NK-92 (cell line): ENCODE measurements at regions not wholly inside any gene's neighbourhood (a gene's known extent, or its start where the extent isn't known, plus 50 kb on each side); places are given as distances from the start of the nearest gene placed in this dataset.

ENCODE experiments used
- DNase-seq: peaks from one replicate; lab custom pipeline; 2025; ENCODE audit not compliant: unreplicated experiment; lab: John Stamatoyannopoulos, UW

- DNase-seq = no peak
Measured at GRCh38 chr2:129071531-129071930, 752.9 kb upstream of the HS6ST1 start.

DNA sequence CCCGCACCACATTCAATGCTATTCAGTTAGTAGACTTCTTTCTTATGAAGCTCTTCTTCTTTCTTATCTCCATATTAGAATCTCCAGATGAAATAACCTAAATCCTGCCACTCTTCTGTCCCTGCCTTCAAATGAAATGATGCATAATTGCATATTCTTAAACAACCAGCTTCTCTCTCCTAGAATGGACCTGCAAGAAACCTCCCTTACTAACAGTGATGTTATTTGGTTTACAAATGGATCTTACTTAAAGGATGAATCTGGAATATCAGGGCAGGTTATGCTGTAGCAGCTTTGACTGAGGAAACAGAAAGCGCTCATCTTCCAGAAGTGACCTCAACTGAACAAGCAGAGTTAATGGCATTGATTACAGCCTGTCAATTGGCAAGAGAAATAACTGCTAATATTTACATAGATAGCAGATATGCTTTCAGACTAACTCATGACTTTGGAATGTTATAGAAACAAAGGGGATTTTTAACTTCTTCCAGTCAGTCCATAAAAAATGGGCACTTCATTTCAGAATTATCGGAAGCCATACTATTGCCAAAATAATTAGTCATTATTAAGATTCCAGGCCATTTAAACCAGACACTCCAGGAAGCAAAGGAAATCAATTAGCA, 755.7 kb upstream of the HS6ST1 start:
- no peak for DNase-seq

- no peak for DNase-seq
Measured at GRCh38 chr2:129078548-129078947, 759.9 kb upstream of the HS6ST1 start.

GRCh38 chr2:129080715-129081476, 762.2 kb upstream of the HS6ST1 start:
- DNase-seq = no peak

DNA sequence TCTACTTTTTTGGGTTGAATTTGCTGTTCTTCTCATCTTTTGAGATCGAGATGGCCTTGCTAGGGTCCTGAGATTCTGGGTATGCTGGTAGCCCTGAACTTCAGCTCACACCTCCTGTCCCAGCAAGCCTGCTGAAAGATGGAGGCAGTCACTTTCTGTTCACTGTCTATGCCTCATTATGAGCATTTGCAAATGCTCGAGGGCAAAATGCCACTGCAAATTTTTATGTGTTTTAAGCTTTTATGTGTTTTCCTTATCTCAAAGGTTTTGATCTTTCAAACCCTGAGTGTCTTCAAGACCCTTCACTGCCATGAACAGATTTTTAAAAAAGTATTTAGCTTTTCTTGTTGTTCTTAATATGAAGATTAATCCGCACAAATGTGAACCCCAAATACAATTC, 766.7 kb upstream of the HS6ST1 start:
- DNase-seq = no peak

DNA sequence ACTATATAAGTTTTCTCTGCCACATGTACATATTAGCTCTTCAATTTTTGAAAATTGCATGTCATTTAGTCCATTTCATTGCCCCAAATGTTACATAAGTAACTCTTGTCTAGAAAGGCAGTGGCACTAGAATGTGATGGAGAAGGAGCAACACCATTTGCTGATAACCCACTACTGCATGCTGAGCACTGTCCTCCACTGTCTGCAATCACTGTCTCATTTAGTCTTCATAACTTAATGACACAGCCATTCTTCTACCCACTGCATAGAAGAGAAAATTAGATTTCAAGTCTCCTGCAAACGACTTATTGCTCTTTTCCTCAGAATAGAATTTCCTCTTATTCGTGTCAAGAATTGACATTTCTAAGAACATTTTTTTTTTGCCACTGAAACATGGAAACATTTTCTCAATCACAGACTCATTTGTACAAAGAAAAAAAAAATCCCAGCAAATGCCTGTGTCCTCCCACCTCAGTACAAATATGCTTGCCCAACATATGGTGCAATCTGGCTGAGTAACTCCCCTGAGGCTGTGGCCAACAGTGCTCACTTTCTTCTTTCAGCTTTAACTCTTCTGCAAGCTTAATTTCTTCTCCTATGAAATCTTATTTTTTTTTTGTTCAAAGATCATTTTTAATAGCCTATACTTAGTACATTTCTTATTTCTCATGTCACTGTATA, 768.6 kb upstream of the HS6ST1 start:
- DNase-seq = no peak

DNA sequence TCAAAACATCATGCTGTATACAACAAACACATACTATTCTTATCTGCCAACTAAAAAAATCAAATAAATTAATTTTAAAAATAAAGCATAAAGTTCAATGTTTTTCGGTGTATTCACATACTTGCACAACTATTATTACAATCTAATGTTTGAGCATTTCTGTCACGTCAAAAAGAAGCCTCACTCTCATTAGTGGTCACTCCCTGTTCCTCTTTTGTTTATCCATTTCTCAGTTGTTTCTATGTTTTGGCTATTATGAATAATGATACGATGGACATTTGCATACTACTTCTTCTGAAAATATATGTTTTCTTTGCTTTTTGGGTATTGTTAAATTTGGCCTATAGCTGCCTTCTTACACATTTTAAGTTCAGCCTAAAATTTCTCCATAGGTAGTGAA, 773.0 kb upstream of the HS6ST1 start:
- no peak for DNase-seq

GRCh38 chr2:129092956-129093355, 774.3 kb upstream of the HS6ST1 start:
- no peak for DNase-seq

DNA sequence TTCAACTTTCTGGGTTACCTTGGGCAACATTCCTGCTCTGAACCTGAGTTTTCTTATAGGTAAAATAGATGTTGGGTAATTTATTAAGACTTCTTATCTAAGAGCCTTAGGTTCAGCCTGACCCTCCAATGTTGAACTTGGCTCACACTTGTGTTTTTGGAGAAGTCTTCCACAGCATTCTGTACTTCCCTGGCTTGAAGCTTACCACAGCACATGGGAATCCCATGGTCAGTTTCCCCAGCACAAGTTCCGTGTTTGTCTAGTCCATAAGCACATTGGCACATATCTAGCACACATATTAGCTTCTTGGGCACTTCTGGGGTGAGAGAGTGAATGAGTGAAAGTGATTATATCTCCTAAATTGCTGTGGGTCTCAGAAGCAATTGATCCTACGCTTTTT, 782.5 kb upstream of the HS6ST1 start:
- no peak for DNase-seq

DNA sequence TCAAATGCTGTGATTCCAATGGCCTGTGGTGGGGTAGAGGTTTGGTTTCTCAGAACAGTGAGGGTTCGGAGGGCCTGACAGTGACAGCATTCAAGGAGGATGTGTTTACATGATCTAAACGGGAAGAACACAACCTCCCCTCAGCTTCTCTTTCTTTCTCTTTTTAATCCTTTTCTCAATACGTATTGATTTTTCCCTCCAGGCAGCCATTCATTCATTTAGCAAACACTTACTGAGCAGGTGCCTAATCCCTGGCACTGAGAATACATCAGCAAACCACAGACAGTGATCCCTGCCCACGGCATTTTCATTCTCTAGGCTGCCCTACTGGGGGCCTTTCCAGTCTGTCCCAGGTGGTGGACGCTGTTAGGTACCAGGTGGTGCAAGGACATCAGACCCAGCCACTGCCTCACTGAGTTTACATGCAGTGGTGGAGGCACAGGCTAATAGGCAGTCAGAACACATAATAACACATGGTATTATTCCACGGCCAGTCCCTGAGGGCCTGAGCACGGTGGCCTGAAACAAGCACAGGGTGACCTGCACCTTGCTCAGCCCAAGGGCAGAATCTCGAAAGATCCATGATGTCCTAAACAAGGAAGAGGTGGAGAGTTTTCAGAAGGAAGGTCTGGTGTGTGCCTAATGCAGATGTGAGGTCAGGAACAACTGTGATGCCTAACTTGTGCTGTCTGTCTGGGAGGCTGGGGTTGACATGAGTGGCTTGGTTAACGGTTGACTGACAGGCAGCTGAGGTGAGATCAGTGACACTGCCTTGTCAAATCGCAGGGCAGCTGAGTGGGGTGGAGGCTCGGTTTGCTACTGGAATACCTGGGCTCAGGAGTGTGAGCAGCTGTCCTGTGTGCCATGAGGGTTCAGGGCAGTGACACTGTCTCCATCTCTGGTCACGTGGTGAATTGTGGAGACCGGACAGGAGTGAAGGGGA, 785.5 kb upstream of the HS6ST1 start:
- no peak for DNase-seq

DNA sequence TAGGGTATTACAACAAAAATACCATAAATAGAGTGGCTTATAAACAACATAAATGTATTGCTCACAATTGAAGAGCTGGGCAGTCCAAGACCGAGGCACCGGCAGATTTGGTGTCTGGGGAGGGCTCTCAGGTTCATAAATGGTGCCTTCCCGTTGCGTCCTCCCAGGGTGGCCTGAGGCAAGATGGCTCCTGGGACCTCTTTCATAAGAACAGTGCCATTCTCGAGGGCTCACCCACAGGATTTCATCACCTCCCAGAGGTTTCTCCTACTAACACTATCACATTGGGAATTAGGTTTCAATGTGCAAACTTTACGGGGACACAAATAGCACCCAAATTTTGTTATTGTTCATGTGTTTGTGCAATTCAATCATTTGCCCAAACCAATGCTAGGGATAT, 793.5 kb upstream of the HS6ST1 start:
- DNase-seq = no peak

GRCh38 chr2:129113776-129114175, 795.1 kb upstream of the HS6ST1 start:
- DNase-seq = no peak

GRCh38 chr2:129117434-129117833, 798.8 kb upstream of the HS6ST1 start:
- no peak for DNase-seq

- no peak for DNase-seq
Measured at GRCh38 chr2:129118296-129118695, 799.6 kb upstream of the HS6ST1 start.

DNA sequence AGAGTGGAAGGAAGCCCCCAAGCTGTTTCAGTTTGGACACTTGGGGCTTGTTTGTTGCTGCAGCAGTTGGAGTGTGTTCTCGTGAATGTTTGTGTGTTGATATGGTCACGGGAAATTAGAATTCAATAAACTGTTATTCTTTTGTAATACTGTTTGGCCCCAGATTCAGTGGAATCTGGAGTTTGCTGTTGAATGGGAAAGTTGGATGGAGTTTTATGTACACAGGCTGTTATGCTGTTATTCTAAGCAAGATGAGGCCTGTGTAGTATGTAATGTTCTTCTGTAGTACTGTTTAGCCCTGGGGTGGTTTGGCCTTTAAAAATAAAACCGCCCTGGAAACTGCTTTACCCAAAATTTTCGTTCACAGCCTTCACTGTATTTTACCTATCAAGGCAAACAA, 810.4 kb upstream of the HS6ST1 start:
- no peak for DNase-seq

DNA sequence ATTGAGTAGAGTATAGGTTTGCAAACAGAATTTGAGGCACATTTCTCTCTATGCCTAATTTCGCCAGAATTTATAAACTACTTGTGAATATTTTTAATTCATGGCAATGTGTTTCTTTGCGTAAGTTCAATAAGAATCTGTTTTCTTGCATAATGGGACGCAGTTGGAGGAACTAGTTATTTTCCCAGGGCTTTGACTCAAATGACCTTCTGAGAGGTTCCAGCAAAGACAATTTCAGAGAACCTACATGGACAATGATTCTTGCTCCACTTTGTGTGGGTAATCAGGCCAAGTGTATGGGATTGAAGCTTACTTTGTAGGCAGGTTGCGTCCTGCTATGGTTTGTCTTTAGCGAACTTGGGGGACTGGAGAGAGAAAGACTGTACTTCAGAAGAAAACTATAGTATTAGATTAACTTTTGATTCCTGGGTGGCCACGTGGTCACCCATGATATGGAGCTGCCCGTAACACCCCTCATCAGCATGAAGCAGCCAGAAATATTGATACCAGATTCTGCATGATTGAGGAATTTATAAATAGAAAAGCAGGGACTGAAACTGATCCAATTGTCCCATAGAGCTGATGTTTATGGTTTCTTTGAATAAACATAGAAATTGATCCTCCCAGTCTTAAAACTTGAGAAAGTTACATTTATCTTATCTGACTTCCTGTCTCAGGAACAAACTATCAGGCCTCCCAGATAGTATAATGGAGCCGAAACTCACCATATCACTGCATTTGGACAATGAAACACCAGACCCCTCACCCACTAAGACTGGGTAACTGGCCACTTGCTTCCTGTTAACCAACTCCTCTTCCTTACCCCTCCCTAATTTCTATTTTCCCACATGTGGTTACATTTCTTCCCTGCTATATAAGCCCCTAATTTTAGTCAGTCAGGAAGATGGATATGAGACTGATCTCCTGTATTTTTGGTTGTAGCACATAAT, 815.3 kb upstream of the HS6ST1 start:
- no peak for DNase-seq

GRCh38 chr2:129135017-129135416, 816.3 kb upstream of the HS6ST1 start:
- no peak for DNase-seq

GRCh38 chr2:129139380-129139779, 820.7 kb upstream of the HS6ST1 start:
- DNase-seq = no peak

GRCh38 chr2:129142465-129142864, 823.8 kb upstream of the HS6ST1 start:
- no peak for DNase-seq
